HepG2 (cell line): ENCODE measurements at regions not wholly inside any gene's neighbourhood (a gene's known extent, or its start where the extent isn't known, plus 50 kb on each side); places are given as distances from the start of the nearest gene placed in this dataset.

ENCODE experiments used
- ATAC-seq: fragments of 200-7000 bp; cut with Tn5 transposase; 3 replicates; pipeline ENCODE4 v1.9.1; 2020; ENCODE audit warnings: mild to moderate bottlenecking, moderate library complexity
- BruUV-seq: library from RNA; stranded (reverse); fragments of 400-500 nt; replicated peaks from 2 replicates; lab custom pipeline; 2021; lab: Mats Ljungman, UMichigan
- CTCF ChIA-PET: fragments of 300-600 bp; formaldehyde crosslinking; extraction: SDS; loops from one replicate; lab custom pipeline; 2021; ENCODE audit warnings: low total read pairs, inconsistent platforms, low intra/inter-chr PET ratio; lab: Yijun Ruan, JAX
- POLR2A ChIA-PET: fragments of 350-600 bp; sonication (Branson Sonifier 250); formaldehyde crosslinking; loops from one replicate; lab custom pipeline; 2020; ENCODE audit warnings: antibody characterized with exemption, inconsistent platforms; lab: Yijun Ruan, JAX
- DNase-seq: peaks from one replicate; pipeline ENCODE4 v3.0.0-alpha.2; 2015; ENCODE audit warnings: low spot score
- FAIRE-seq: peaks from 3 replicates; lab custom pipeline; 2011; peaks lifted over from hg19 to GRCh38; lab: Jason Lieb, UNC
- H2AFZ ChIP-seq: one replicate; pipeline ENCODE4 v1.6.1; 2011; ENCODE audit warnings: low read length, inconsistent platforms
- H3K27ac ChIP-seq: fragments of 300-600 bp; 3 replicates; pipeline ENCODE4 v1.8.0; 2011; ENCODE audit warnings: mixed run types, mild to moderate bottlenecking, mixed read lengths, low read length, inconsistent platforms; ENCODE audit not compliant: insufficient read depth; ENCODE audit errors: extremely low read length
- H3K27me3 ChIP-seq, 2 experiments: fragments of 200-600 bp in 1 of 2; 2 replicates in 1 of 2; 3 replicates in 1 of 2; pipeline versions ENCODE4 v1.6.0 to v1.8.0; 2011; ENCODE audit warnings: low read length in 2 of 2, mild to moderate bottlenecking in 2 of 2, moderate library complexity in 2 of 2, inconsistent platforms in 1 of 2; ENCODE audit not compliant: insufficient read depth in 2 of 2, control insufficient read depth in 1 of 2
- H3K36me3 ChIP-seq, 2 experiments: fragments of 200-600 bp in 1 of 2; replicated peaks in 1 of 2; 2 replicates in 1 of 2; 3 replicates in 1 of 2; pipeline versions ENCODE4 v1.5.1 to v1.8.0; 2011; ENCODE audit warnings: low read length in 2 of 2, inconsistent platforms in 1 of 2; ENCODE audit not compliant: insufficient read depth in 2 of 2, control insufficient read depth in 1 of 2
- H3K4me1 ChIP-seq: 2 replicates; pipeline ENCODE4 v1.5.1; 2012; ENCODE audit warnings: low read length, inconsistent platforms; ENCODE audit not compliant: insufficient read depth
- H3K4me2 ChIP-seq: 2 replicates; pipeline ENCODE4 v1.6.0; 2011; ENCODE audit warnings: low read depth, low read length, inconsistent platforms
- H3K4me3 ChIP-seq, 3 experiments: fragments of 200-600 bp in 1 of 3; sonication (generic), shearing (Covaris generic) in 1 of 3; replicated peaks in 1 of 3; 2 replicates each; pipeline ENCODE4 v1.5.1; 2011 to 2016; ENCODE audit warnings: low read length in 3 of 3, inconsistent platforms in 2 of 3, low read depth in 2 of 3, mild to moderate bottlenecking in 2 of 3, control low read depth in 1 of 3, mixed read lengths in 1 of 3; ENCODE audit not compliant: insufficient read depth in 1 of 3
- H3K79me2 ChIP-seq: one replicate; pipeline ENCODE4 v1.6.1; 2011; ENCODE audit warnings: low read length, inconsistent platforms; ENCODE audit not compliant: insufficient read depth
- H3K9ac ChIP-seq: 2 replicates; pipeline ENCODE4 v1.6.0; 2011; ENCODE audit warnings: mild to moderate bottlenecking, low read depth, low read length, inconsistent platforms; ENCODE audit not compliant: insufficient read depth
- H3K9me3 ChIP-seq: 2 replicates; pipeline ENCODE4 v1.5.1; 2012; ENCODE audit warnings: mild to moderate bottlenecking, low read length
- H4K20me1 ChIP-seq: 2 replicates; pipeline ENCODE4 v1.6.0; 2011; ENCODE audit warnings: inconsistent platforms, mild to moderate bottlenecking, low read length, moderate library complexity; ENCODE audit not compliant: insufficient read depth
- ARID2 ChIP-seq: sonication (generic); formaldehyde crosslinking; IDR thresholded peaks from 2 replicates; pipeline ENCODE4 v1.8.1; 2022; ENCODE audit warnings: mild to moderate bottlenecking, missing genetic modification reagents, borderline replicate concordance
- EED ChIP-seq: sonication (generic); formaldehyde crosslinking; IDR thresholded peaks from 2 replicates; pipeline ENCODE4 v1.5.0; 2020; ENCODE audit warnings: mild to moderate bottlenecking, missing genetic modification reagents
- HHEX ChIP-seq: IDR thresholded peaks from 2 replicates; pipeline ENCODE4 v1.6.1; 2016; ENCODE audit warnings: control low read depth
- HIVEP1 ChIP-seq: sonication (generic); formaldehyde crosslinking; IDR thresholded peaks from 2 replicates; pipeline ENCODE4 v1.4.0; 2020; ENCODE audit warnings: mild to moderate bottlenecking, missing genetic modification reagents
- KMT2B ChIP-seq: IDR thresholded peaks from 2 replicates; pipeline ENCODE4 v1.6.1; 2016; ENCODE audit warnings: missing genetic modification reagents, missing compliant biosample characterization
- MTF2 ChIP-seq: sonication (generic); formaldehyde crosslinking; IDR thresholded peaks from 2 replicates; pipeline ENCODE4 v1.5.0; 2020; ENCODE audit warnings: missing genetic modification reagents, borderline replicate concordance
- NFRKB ChIP-seq: fragments of 450-650 bp; IDR thresholded peaks from 2 replicates; pipeline ENCODE4 v1.6.1; 2017
- RAD51 ChIP-seq: fragments of 450-650 bp; IDR thresholded peaks from 2 replicates; pipeline ENCODE4 v1.6.1; 2016; ENCODE audit warnings: borderline replicate concordance
- RFXAP ChIP-seq: sonication (generic); formaldehyde crosslinking; IDR thresholded peaks from 2 replicates; pipeline ENCODE4 v1.4.0; 2020; ENCODE audit warnings: missing genetic modification reagents, borderline replicate concordance
- U2AF1 ChIP-seq: fragments of 200-400 bp; formaldehyde crosslinking; optimal IDR thresholded peaks from 2 replicates; pipeline ENCODE3; 2017; ENCODE audit warnings: mild to moderate bottlenecking, low read depth, low read length
- YY1 ChIP-seq: IDR thresholded peaks from 2 replicates; pipeline ENCODE4 v1.6.1; 2011; ENCODE audit warnings: low read length, low read depth, moderate library complexity, mild to moderate bottlenecking; ENCODE audit not compliant: insufficient read depth, insufficient replicate concordance
- ZNF24 ChIP-seq: fragments of 450-650 bp; IDR thresholded peaks from 2 replicates; pipeline ENCODE4 v1.6.1; 2017; ENCODE audit warnings: antibody characterized with exemption, mild to moderate bottlenecking
- ZNF788 ChIP-seq: sonication (generic); formaldehyde crosslinking; IDR thresholded peaks from 2 replicates; pipeline ENCODE4 v1.5.0; 2020; ENCODE audit warnings: mild to moderate bottlenecking, missing genetic modification reagents, borderline replicate concordance
- ZNF790 ChIP-seq: sonication (generic); formaldehyde crosslinking; IDR thresholded peaks from 2 replicates; pipeline ENCODE4 v1.8.0; 2022; ENCODE audit warnings: missing genetic modification reagents, mild to moderate bottlenecking, borderline replicate concordance
- WGBS: methylation state at CpG from one replicate; pipeline ENCODE4 v1.1.6; 2017; ENCODE audit warnings: low lambda C conversion rate; 5-methylcytosine and 5-hydroxymethylcytosine counted together
- in situ Hi-C: cut with HindIII; loops from 2 replicates; pipeline ENCODE4 v1.10.0; 2017; ENCODE audit warnings: low pct_unique_long_range_greater_than_20kb; ENCODE audit not compliant: extremely low pct_ligation_motif_present
- intact Hi-C: fragments of 100-400 bp; cut with micrococcal nuclease; formaldehyde crosslinking; loops from one replicate; pipeline ENCODE4 v1.10.0; 2022; ENCODE audit not compliant: unreplicated experiment
- TF ChIP-seq, protein P1 (sequence below): sonication (generic); formaldehyde crosslinking; IDR thresholded peaks from 2 replicates; pipeline ENCODE4 v1.5.0; 2020; ENCODE audit warnings: missing genetic modification reagents
- TF ChIP-seq, protein P2 (sequence below): sonication (generic); IDR thresholded peaks from 2 replicates; pipeline ENCODE4 v1.6.1; 2016; ENCODE audit warnings: low read depth, borderline replicate concordance

DNA sequence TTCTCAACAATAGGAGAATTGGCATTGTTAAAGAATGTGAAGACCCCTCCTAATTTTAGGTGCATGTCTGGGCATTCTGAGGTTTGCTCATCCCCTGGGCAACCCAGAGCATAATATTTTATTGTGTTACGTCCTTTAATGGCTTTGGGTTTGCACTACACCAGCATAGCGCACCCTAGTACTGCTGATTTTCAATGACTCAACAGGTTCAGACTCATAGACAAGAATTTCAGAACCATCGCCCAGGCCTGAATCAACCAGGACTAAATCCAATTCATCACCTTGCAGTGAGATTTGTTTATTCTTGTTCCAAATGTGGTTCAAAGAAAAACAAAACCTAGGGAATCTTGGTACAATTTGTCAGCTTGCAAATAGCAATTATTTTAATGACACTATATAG, 137.8 kb upstream of the PHACTR1 start:
- TF ChIP-seq U2AF1, result no peak
- no peak for TF ChIP-seq EED (CRISPR knock-in tag)
- no peak for TF ChIP-seq ZNF788 (CRISPR knock-in tag)
- TF ChIP-seq, all 625 proteins: peak for 0
- POLR2A ChIA-PET, result no interaction called here
- H3K4me3 ChIP-seq, result no peak overlapping the region
- H2AFZ ChIP-seq, result no peak overlapping the region
- no TSS peak for BruUV-seq
- H4K20me1 ChIP-seq, result no peaks in the 10 kb centered on the region
- H3K27me3 ChIP-seq, result no peaks in the 10 kb centered on the region; a peak in 1 of 5 replicates
- no peak for FAIRE-seq
- no peak for ATAC-seq
- no peaks in the 10 kb centered on the region for H3K9me3 ChIP-seq
- CTCF ChIA-PET, result no interaction called here
- H3K4me2 ChIP-seq, result no peak overlapping the region
- H3K4me1 ChIP-seq, result no peaks in the 10 kb centered on the region
- no peak overlapping the region for H3K9ac ChIP-seq
- DNase-seq, result no peak
- intact Hi-C loops (no loop called here), in situ Hi-C loops (no loop called here)
- 42% methylated on average over 3 of the region's 3 CpGs for WGBS
- H3K79me2 ChIP-seq, result no peaks in the 10 kb centered on the region
- no peak overlapping the region for H3K27ac ChIP-seq
- no peaks in the 10 kb centered on the region for H3K36me3 ChIP-seq

DNA sequence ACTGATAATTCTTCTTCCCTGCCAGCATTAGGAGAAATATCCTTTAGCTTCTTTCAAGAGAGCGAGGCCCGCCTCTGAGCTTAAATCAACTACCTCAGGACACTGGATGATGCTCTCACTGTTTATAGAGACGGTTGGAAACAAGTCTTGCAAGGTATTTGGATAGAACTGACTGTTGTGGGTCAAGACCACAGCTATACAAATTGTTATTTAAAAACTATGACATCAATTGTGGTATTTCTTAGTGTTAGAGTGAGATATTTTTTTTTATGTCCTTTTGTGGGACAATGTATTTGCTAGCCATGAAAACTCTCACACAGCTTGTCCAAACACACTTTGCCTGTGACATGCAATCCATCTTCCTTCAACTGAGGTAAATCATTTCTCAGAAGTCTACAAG, 136.3 kb upstream of the PHACTR1 start:
- no peaks in the 10 kb centered on the region for H4K20me1 ChIP-seq
- ATAC-seq, result no peak
- no peak overlapping the region for H3K9ac ChIP-seq
- intact Hi-C loops (no loop called here), in situ Hi-C loops (no loop called here)
- no peak overlapping the region for H2AFZ ChIP-seq
- H3K79me2 ChIP-seq, result no peaks in the 10 kb centered on the region
- H3K9me3 ChIP-seq, result no peaks in the 10 kb centered on the region
- CTCF ChIA-PET, result no interaction called here
- DNase-seq, result no peak
- 43% methylated on average over 3 of the region's 3 CpGs for WGBS
- H3K36me3 ChIP-seq, result no peaks in the 10 kb centered on the region
- H3K4me2 ChIP-seq, result no peak overlapping the region
- POLR2A ChIA-PET, result no interaction called here
- H3K4me3 ChIP-seq, result no peak overlapping the region
- BruUV-seq, result no TSS peak
- no peaks in the 10 kb centered on the region; a peak in 1 of 5 replicates for H3K27me3 ChIP-seq
- FAIRE-seq, result no peak
- H3K27ac ChIP-seq, result no peak overlapping the region
- H3K4me1 ChIP-seq, result no peaks in the 10 kb centered on the region
- TF ChIP-seq RAD51 (no peak), ZNF790 (CRISPR knock-in tag) (no peak), YY1 (no peak), RFXAP (CRISPR knock-in tag) (no peak), KMT2B (CRISPR knock-in tag) (no peak), NFRKB (no peak), MTF2 (CRISPR knock-in tag) (no peak), HHEX (CRISPR knock-in tag) (no peak), HIVEP1 (no peak), ARID2 (no peak), ZNF24 (no peak)
- TF ChIP-seq, protein P1, sequence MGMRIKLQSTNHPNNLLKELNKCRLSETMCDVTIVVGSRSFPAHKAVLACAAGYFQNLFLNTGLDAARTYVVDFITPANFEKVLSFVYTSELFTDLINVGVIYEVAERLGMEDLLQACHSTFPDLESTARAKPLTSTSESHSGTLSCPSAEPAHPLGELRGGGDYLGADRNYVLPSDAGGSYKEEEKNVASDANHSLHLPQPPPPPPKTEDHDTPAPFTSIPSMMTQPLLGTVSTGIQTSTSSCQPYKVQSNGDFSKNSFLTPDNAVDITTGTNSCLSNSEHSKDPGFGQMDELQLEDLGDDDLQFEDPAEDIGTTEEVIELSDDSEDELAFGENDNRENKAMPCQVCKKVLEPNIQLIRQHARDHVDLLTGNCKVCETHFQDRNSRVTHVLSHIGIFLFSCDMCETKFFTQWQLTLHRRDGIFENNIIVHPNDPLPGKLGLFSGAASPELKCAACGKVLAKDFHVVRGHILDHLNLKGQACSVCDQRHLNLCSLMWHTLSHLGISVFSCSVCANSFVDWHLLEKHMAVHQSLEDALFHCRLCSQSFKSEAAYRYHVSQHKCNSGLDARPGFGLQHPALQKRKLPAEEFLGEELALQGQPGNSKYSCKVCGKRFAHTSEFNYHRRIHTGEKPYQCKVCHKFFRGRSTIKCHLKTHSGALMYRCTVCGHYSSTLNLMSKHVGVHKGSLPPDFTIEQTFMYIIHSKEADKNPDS, result no peak
- TF ChIP-seq, protein P2, sequence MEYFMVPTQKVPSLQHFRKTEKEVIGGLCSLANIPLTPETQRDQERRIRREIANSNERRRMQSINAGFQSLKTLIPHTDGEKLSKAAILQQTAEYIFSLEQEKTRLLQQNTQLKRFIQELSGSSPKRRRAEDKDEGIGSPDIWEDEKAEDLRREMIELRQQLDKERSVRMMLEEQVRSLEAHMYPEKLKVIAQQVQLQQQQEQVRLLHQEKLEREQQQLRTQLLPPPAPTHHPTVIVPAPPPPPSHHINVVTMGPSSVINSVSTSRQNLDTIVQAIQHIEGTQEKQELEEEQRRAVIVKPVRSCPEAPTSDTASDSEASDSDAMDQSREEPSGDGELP, result no peak
